HTR-8/SVneo (cell line): ENCODE measurements at regions not wholly inside any gene's neighbourhood (a gene's known extent, or its start where the extent isn't known, plus 50 kb on each side); places are given as distances from the start of the nearest gene placed in this dataset.
"Not testable (repeated sequence)": the region's sequence is repeated elsewhere in the genome, so short reads cannot be mapped to it uniquely, and the experiment has no call there.

ENCODE experiments used
- DNase-seq: peaks from one replicate; pipeline ENCODE4 v3.0.0; 2011; ENCODE audit warnings: low spot score, mixed read lengths; ENCODE audit not compliant: insufficient read length
- FAIRE-seq: peaks from 2 replicates; lab custom pipeline; 2011; peaks lifted over from hg19 to GRCh38; lab: Jason Lieb, UNC

DNA sequence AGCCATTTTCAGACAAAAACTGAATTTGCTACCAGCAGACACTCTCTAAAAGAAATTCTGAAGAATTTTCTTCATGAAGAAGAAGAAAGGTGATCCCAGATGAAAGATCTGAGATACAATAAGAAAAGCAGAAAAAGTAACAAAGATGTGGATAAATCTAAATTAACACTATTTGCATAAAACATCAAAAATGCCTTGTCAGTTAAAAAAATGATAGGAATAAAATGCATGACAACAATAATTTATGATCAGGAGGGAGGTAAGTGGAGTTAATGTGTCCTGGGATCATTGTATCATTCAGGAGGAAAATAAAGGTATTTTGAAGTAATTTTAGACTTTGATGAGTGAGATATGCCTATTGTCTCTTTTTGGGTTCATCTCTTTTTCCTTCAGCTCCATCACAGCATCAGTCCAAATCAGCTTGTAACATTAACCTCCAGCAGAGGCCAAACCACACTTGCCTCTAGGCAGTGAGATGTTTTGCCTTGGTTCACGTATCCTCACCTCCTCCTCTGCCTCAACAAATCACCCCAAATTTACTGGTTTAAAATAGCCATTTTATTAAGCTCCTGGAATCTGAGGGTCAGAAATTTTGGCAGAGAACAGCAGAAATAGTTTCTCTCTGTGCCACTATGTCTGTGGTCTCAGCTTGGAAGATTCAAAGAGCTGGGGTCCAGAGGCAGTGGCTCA is 76.9 kb upstream of the HIVEP3 start:
- FAIRE-seq (no peak), DNase-seq (no peak)

DNA sequence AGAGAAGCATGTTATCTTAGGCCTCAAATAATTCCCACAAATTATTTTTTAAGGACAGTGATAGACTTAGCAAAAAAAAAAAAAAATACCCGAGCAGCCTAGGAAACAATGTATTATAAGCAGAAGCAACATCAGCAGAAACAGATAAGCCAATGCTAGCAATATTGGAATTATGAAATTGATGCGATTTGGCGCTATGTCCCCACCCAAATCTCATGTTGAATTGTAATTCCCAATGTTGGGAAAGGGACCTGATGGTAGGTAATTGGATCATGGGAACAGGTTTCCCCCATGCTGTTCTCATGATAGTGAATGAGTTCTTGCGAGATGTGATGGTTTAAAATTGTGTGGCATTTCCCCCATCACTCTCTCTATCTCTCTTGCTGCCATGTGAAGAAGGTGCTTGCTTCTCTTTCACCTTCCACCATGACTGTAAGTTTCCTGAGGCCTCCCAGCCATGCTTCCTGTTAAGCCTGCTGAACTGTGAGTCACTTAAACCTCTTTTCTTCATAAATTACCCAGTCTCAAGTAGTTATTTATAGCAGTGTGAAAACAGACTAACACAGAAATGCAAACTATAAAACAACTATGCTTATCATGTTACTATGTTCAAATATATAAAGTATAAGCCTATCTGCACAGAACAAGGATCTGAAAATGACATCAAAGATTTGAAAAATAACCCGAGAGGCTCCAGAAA is 75.6 kb upstream of the HIVEP3 start:
- FAIRE-seq = no peak
- DNase-seq = no peak

GRCh38 chr1:41983451-41983850 is 64.7 kb upstream of the HIVEP3 start:
- FAIRE-seq (no peak), DNase-seq (no peak)

DNA sequence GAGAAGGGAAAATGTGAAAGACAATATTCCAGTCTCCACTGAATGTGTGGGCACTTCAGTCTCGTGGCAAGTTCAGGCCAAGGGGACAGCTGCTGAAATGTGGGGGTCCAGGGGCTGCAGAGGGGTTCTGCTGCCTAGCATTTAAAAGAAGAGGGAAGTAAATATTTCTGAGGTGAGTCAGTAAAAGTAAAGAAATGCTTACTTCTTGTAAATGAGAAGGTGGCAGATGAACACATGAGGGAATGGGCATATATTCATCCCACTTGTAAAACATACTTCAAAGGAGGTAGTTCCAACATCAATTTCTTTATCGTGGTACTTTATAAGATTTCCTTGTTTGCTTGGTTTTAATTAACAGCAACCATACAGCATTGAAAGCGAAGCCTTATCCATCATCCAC is 63.1 kb upstream of the HIVEP3 start:
- FAIRE-seq (no peak), DNase-seq (no peak)

- DNase-seq (no peak), FAIRE-seq (no peak)
These were observed 62.3 kb upstream of the HIVEP3 start for GRCh38 chr1:41980827-41981653.

GRCh38 chr1:41978986-41979385 is 60.3 kb upstream of the HIVEP3 start:
- FAIRE-seq (no peak), DNase-seq (no peak)

DNA sequence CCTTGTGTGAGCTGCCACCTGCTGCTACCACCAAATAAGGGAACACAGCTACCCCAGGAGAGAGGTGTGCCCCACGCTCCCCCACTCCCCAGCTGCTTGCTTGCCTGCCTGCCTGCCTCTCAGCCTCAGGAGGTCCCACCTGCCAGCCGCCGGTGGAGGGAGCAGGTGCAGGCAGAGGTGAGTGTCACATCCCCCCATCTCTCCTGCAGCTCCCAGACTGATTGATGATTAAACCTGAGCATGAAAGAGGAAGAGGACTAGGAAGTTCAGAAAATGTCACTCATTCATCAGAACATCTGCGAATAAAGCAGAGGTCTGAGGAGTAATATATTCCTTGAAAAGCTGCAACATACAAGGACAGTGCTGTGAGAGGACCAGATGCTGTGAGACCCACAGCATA is 58.6 kb upstream of the HIVEP3 start:
- DNase-seq (no peak), FAIRE-seq (no peak)

DNA sequence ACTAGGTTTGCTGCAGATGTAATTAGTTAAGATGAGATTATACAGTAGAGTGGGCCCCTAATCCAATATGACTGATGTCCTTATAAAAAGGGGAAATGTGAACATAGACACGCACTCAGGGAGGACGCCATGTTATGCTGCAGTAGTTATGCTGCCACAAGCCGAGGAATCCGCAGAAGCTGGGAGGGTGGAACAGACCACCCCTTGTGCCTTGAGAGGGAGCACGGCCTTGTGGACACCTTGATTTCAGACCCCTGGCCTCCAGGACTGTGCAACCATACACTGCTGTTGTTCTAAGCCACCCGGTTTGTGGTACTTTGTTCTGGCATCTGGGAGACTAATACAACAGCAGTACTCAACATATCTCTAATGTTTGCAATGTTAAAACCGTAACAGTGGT is 57.9 kb upstream of the HIVEP3 start:
- DNase-seq (no peak), FAIRE-seq (no peak)

GRCh38 chr1:41975850-41976569 is 57.3 kb upstream of the HIVEP3 start:
- no peak for DNase-seq
- FAIRE-seq = no peak

- no peak for FAIRE-seq
These were observed 56.4 kb upstream of the HIVEP3 start for GRCh38 chr1:41975121-41975520.

GRCh38 chr1:41968557-41968956 is 49.8 kb upstream of the HIVEP3 start:
- FAIRE-seq, DNase-seq: not testable (repeated sequence)

More at GRCh38 chr1:41975121-41975520, 56.4 kb upstream of the HIVEP3 start:
- no peak for DNase-seq
